Lung (tissue), 11 donors: ENCODE measurements at regions not wholly inside any gene's neighbourhood (a gene's known extent, or its start where the extent isn't known, plus 50 kb on each side); places are given as distances from the start of the nearest gene placed in this dataset.

ENCODE experiments used
- ATAC-seq: fragments of 200-7000 bp; cut with Tn5 transposase; one replicate; pipeline ENCODE4 v1.9.1; 2020; ENCODE audit warnings: moderate number of reproducible peaks; ENCODE audit not compliant: insufficient read depth, low FRiP score
- DNase-seq, 3 donors: peaks; one replicate each; pipeline ENCODE4 v3.0.0-alpha.2; 2013 to 2017
- H3K27ac ChIP-seq, 2 donors: one replicate each; pipeline ENCODE4 v1.5.1; 2013; ENCODE audit warnings: mild to moderate bottlenecking in 2 of 2, moderate library complexity in 2 of 2, control low read depth in 1 of 2, inconsistent platforms in 1 of 2, low read depth in 1 of 2, low read length in 1 of 2
- H3K27me3 ChIP-seq, 3 donors: one replicate each; pipeline ENCODE4 v1.5.1; 2013; ENCODE audit warnings: low read length in 2 of 3; ENCODE audit not compliant: control insufficient read depth in 3 of 3, insufficient read depth in 3 of 3
- H3K36me3 ChIP-seq, 4 donors: one replicate each; pipeline ENCODE4 v1.5.1; 2013; ENCODE audit warnings: low read length in 4 of 4, mild to moderate bottlenecking in 1 of 4, moderate library complexity in 1 of 4; ENCODE audit not compliant: control insufficient read depth in 4 of 4, insufficient read depth in 4 of 4
- H3K4me1 ChIP-seq, 5 donors: one replicate each; pipeline ENCODE4 v1.5.1; 2013; ENCODE audit warnings: low read length in 5 of 5, mild to moderate bottlenecking in 2 of 5, moderate library complexity in 1 of 5; ENCODE audit not compliant: control insufficient read depth in 5 of 5, insufficient read depth in 5 of 5
- H3K4me3 ChIP-seq: one replicate; pipeline ENCODE4 v1.5.1; 2013; ENCODE audit warnings: mild to moderate bottlenecking, control low read depth, moderate library complexity
- H3K9ac ChIP-seq, 2 donors: one replicate each; pipeline ENCODE4 v1.5.1; 2013; ENCODE audit warnings: low read length in 2 of 2, control low read depth in 1 of 2; ENCODE audit not compliant: insufficient read depth in 1 of 2
- H3K9me3 ChIP-seq, 4 donors: one replicate each; pipeline ENCODE4 v1.5.1; 2013; ENCODE audit warnings: low read length in 3 of 4, mild to moderate bottlenecking in 1 of 4, moderate library complexity in 1 of 4; ENCODE audit not compliant: control insufficient read depth in 4 of 4, insufficient read depth in 3 of 4
- CTCF ChIP-seq: IDR thresholded peaks from 2 replicates; pipeline ENCODE4 v1.5.1; 2012; ENCODE audit warnings: mild to moderate bottlenecking; ENCODE audit errors: control extremely low read depth, extremely low read depth
- WGBS, 2 donors: extraction: QIAGEN DNeasy Blood & Tissue Kit; methylation state at CpG; one replicate each; pipeline ENCODE4 v1.1.7; 2013; 5-methylcytosine and 5-hydroxymethylcytosine counted together
- donor health status: control.
- donor health status: control.
- donor health status: Bipolar disorder and iron deficiency.
- donor health status: healthy.
- donor health status: DM: yes; HTN: yes; CAD: no.

GRCh38 chr2:11071939-11072338 is 83.3 kb upstream of the SLC66A3 start:
- Histone ChIP-seq H3K4me1 (peaks cover 0 to 20% (median 6%) of the 10 kb centered on the region in 5 donors), H3K9ac (no peak overlapping the region), H3K36me3 (no peaks in the 10 kb centered on the region), H3K4me3 (no peak overlapping the region), H3K9me3 (peaks cover 0 to 6% (median 0%) of the 10 kb centered on the region in 4 donors), H3K27ac (no peak overlapping the region), H3K27me3 (no peaks in the 10 kb centered on the region)
- DNase-seq = no peak
- ATAC-seq = no peak
- WGBS, 2 donors = 90 to 93% methylated on average over 2 of the region's 2 CpGs
- TF ChIP-seq CTCF = no peak

GRCh38 chr2:11072550-11072949 is 82.7 kb upstream of the SLC66A3 start:
- no peaks in the 10 kb centered on the region for H3K36me3 ChIP-seq
- H3K27me3 ChIP-seq = no peaks in the 10 kb centered on the region
- DNase-seq (no peak), ATAC-seq (no peak)
- no peak overlapping the region for H3K27ac ChIP-seq
- no peak for TF ChIP-seq CTCF
- H3K9ac ChIP-seq = no peak overlapping the region
- H3K4me1 ChIP-seq = peaks cover 0 to 20% (median 6%) of the 10 kb centered on the region in 5 donors
- peaks cover 0 to 5% (median 0%) of the 10 kb centered on the region in 4 donors for H3K9me3 ChIP-seq
- 71% methylated on average over 6 of the region's 6 CpGs for WGBS, 2 donors
- no peak overlapping the region for H3K4me3 ChIP-seq

GRCh38 chr2:11073251-11073650 is 82.0 kb upstream of the SLC66A3 start:
- no peak for ATAC-seq
- 21 to 31% methylated on average over 8 to 10 of the region's 10 CpGs for WGBS, 2 donors
- no peak for TF ChIP-seq CTCF
- no peaks in the 10 kb centered on the region for H3K36me3 ChIP-seq
- H3K9me3 ChIP-seq = peaks cover 0 to 5% (median 0%) of the 10 kb centered on the region in 4 donors
- peak; percentile 70 to 78 (median 72) for DNase-seq
- H3K4me3 ChIP-seq = no peak overlapping the region
- H3K27ac ChIP-seq = no peak overlapping the region
- no peaks in the 10 kb centered on the region for H3K27me3 ChIP-seq
- H3K9ac ChIP-seq = no peak overlapping the region
- H3K4me1 ChIP-seq = peaks cover 0 to 20% (median 6%) of the 10 kb centered on the region in 5 donors

GRCh38 chr2:11073776-11074175 is 81.5 kb upstream of the SLC66A3 start:
- no peak for TF ChIP-seq CTCF
- Histone ChIP-seq H3K4me3 (no peak overlapping the region), H3K27ac (no peak overlapping the region), H3K36me3 (no peaks in the 10 kb centered on the region), H3K9me3 (peaks cover 0 to 5% (median 0%) of the 10 kb centered on the region in 4 donors), H3K27me3 (no peaks in the 10 kb centered on the region), H3K9ac (no peak overlapping the region), H3K4me1 (peaks cover 0 to 20% (median 6%) of the 10 kb centered on the region in 5 donors)
- ATAC-seq = no peak
- DNase-seq = peak in 2 of 3 donors; percentile 59 to 60
- WGBS, 2 donors = 55 to 73% methylated on average over 7 of the region's 7 CpGs
